GM18868 (cell line): ENCODE measurements at regions not wholly inside any gene's neighbourhood (a gene's known extent, or its start where the extent isn't known, plus 50 kb on each side); places are given as distances from the start of the nearest gene placed in this dataset.

Source experiments
- ATAC-seq: cut with Tn5 transposase; IDR thresholded peaks from one replicate; pipeline ENCODE4 v1.9.1; 2021; ENCODE audit warnings: mild to moderate bottlenecking, moderate library complexity; ENCODE audit not compliant: unreplicated experiment

- no peak for ATAC-seq
These were observed 785.5 kb upstream of the RBFOX1 start for GRCh38 chr16:6547131-6547530.

DNA sequence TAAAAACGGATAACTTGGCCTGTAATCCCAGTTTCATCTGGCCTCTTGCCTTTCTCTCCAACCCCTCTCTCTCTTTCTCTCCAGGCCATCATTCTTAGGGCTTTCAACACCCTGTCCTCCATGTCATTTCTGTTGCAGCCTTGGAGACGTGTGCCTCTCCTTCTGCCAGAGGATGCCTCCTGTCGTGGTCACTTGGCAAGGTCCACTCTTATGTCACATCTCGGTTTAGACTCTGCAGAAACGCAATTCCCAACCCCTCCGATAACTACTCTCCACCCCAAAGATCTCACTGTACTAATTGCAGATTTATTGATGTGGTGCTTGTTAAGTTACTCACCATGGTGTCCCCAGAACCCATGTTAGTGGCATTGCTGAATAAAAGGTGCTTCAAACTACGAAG is 787.3 kb upstream of the RBFOX1 start:
- ATAC-seq = no peak

- ATAC-seq = no peak
These were observed 791.4 kb upstream of the RBFOX1 start for GRCh38 chr16:6541267-6541666.

DNA sequence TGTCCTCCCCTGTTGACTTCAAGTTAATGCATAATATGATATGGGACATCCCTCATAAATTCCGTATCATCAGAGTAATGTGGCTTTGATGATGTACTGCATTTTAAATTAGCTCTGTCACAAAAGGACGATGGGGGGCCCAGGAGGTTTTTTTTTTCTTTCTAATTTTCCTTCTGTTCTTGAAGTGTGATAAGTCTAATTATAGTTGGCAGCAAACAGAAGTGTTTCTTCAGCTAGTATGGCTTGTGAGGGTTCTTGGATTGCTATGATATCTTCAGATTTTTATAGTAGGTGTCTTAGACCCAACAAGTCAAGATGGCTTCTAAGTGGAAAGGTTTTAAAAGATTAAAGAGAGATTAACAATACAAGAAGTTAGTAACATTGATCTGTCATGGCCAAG is 796.2 kb upstream of the RBFOX1 start:
- ATAC-seq = no peak

DNA sequence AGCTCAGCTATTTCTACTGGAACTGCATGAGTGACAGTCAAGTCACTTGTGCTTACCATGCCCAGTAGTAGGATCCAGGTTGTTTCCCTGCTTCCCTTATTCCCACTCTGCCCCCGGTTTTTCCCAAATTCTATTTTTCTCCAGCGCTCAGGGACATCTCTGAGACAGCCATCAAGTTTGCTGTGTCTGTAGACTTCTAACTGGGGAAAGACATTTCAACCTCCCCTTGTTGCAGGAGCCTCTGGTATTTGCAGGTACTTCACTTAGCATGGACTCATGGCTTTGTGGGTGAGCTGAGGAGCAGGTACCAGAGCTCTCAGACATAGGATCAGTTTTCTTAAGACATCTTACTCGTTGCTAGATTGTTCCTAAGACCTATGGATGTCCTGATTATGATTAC is 801.6 kb upstream of the RBFOX1 start:
- ATAC-seq = no peak

DNA sequence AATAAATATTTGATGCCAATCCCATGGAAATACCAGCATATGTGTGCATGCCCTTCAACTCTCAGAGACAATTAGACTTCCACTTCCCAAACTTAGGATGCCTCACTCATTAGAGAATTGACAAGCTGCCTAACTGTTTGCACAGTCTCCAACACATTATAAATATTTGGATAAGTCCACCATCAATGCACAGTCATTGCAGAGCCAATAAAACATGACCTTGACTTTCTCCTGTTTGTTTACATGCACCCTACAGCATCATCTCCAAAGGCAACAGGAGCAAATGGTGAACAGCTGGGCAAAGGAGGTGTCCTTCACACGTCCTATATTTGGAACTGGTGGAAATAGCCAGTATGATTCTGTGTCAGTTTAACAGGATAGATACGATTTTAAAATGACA is 804.4 kb upstream of the RBFOX1 start:
- ATAC-seq = no peak

DNA sequence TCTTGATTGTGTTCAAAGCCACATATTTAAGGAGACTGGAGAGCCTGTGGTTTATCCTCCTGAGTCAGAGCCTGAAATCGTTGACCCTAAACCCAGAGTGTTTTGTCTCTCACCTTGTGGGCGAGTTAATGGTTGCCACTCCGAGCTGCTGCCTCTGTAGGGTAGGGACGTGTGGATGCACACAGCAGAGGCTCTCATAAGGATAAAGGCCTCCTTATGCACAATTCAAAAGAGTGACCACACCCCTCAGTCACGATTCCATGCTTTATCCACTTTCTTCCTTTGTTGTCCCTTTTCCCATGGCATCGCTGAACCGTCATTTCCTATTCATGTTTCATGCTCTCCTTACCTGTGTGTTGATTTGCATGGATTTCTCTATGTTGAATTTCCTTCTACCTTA is 805.0 kb upstream of the RBFOX1 start:
- ATAC-seq = no peak

- no peak for ATAC-seq
These were observed 808.1 kb upstream of the RBFOX1 start for GRCh38 chr16:6524501-6524900.

DNA sequence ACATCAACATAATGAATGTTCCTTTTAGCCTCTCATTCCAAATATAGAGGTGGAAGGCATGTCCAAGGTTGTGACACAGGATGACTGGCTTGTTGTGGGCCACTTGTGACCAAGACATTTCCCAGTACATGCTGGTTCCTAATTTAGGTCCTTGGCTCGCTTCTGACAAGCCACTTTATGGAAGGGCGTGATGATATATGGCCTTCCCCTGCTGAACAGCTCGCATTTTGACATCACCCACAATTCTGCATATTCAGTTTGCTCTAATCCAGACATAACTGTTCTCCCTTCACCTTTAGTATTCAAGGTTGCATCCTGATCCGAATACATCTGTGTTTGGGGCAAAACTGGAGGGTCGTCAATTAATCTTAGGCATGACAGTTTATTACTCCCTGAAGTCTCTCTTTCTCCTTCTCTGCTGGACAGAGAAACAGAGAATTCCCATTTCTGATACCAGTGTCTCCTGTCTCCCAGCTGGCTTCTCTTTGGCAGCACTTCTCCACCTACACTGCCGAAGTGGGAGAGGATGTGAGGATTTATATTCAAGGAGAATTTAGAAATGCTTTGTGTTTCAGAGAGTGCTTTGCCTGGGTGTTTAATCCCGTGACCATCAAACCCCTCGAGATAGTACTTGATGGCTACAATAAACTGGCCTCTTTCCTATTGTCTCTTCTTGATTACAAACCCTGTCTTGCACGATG is 815.5 kb upstream of the RBFOX1 start:
- ATAC-seq = no peak

- ATAC-seq = no peak
These were observed 820.1 kb upstream of the RBFOX1 start for GRCh38 chr16:6512512-6512911.

DNA sequence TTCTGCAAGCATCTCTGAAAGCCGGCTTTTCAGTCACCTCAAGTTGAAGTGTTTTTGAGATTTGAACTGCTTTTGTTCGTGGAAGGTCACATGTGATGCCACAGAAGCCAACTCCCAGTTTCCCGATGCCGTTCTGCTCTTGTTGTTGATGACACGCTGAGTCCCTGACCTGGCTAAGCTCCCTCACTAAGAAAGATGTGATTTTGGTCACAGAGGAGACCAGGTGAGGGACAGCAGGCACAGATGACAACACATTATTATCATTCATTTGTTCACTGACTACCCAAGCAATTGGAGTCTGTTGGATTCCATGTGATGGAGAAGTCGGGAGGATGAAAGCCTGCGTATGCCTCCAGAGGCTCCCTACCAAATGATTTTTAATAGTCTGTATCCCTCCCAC is 822.4 kb upstream of the RBFOX1 start:
- no peak for ATAC-seq

GRCh38 chr16:6499413-6499812 is 833.2 kb upstream of the RBFOX1 start:
- ATAC-seq = no peak

DNA sequence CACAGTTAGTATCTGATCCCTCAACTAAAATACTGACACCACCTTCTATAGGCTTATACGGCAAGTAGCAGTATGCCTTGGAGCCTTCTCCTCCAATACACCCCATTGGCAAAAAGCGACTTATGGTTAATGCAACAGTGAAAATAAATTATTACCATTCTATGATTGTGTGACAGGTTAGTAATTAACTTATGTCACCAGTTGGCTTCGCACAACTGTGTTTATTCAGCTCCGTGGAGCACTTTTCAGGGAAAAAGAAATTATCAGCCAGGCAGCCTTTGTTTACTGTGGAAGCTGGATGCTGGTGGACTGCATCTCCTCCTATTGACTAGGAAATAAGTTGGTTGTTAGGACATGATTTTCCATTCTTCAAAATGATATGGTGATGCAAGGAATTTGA is 833.8 kb upstream of the RBFOX1 start:
- ATAC-seq = no peak

DNA sequence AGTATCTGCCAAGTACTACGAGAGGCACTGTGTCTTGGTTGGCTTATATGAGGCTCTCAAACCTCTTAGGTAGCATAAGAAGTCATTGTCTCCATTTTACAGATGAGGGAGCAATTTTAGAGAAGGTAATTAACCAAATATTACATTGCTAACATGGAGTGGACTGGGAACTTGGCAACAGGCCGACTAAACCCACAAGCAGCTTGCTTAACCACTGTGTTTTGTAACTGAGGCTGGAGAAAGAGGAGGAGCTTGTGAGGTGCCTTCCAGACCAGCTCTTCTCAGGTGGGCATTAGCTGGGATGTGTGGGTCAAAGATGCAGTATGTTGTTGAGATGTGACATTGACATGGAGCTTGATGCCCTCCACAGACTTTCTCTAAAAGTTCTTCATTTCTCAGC is 835.6 kb upstream of the RBFOX1 start:
- ATAC-seq = no peak

DNA sequence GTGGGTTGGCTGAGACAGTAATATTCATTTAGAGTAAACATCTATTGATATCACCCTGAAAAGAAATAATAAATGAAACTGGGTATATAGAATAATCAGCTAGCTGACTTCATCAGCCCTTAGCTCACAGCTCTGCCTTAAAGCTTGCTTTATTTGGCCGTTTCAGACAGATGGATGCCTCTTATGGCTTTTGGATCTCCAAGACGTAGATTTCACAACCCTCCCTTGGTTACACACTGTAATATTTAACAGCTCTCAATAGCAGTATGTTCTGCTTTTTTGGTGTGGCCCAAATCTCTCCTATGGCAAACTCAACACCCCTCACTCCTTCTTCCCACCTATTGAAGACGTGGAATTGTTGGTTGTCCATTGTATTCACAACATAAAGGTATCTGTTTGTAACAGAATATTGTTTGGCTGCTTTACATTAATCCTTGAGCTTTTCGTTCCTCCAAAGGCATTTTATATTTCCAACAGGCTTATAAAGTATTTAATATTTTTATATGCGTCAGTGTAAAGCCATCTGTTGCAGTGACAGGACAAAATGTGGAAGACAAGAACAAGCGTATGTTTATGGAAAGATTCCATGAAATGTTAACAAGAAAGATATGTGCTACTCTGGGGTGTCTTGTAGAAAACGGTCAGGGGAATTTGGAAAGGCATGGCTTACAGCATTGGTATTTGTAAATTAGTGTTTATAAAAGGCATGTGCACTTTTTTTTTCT is 837.0 kb upstream of the RBFOX1 start:
- no peak for ATAC-seq

- no peak for ATAC-seq
These were observed 837.9 kb upstream of the RBFOX1 start for GRCh38 chr16:6494716-6495115.

- ATAC-seq = no peak
These were observed 839.1 kb upstream of the RBFOX1 start for GRCh38 chr16:6493555-6493954.

GRCh38 chr16:6492742-6493141 is 839.9 kb upstream of the RBFOX1 start:
- no peak for ATAC-seq

GRCh38 chr16:6484935-6485334 is 847.7 kb upstream of the RBFOX1 start:
- ATAC-seq = no peak

GRCh38 chr16:6484081-6484480 is 848.6 kb upstream of the RBFOX1 start:
- no peak for ATAC-seq

DNA sequence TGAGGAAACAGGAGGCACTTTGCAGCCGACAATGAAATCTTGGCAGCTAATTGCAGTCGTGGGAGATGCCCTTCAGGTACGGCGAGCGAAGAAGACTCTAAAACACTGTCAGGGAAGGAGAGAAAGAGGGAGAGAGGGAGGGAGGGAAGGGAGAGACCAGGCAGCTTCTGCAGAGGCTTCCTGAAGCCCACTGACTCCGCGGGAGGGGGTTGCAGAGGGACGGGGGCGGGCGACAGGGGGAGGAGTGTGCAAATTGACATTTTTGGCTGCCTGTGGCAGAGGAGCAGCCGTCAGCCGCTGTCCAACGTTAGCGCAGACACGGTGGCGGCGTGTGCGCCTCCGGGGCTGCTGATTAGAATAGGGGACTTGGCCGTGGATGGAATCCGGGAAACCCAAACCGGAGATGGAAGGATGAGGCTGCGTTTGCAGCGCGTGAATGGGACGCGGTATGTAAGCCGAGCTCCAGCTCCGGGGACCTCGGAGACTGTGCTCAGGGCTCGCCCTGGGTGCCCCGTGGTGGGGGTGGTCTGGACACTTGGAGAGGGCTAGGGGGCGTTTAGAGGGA is 849.1 kb upstream of the RBFOX1 start:
- no peak for ATAC-seq

DNA sequence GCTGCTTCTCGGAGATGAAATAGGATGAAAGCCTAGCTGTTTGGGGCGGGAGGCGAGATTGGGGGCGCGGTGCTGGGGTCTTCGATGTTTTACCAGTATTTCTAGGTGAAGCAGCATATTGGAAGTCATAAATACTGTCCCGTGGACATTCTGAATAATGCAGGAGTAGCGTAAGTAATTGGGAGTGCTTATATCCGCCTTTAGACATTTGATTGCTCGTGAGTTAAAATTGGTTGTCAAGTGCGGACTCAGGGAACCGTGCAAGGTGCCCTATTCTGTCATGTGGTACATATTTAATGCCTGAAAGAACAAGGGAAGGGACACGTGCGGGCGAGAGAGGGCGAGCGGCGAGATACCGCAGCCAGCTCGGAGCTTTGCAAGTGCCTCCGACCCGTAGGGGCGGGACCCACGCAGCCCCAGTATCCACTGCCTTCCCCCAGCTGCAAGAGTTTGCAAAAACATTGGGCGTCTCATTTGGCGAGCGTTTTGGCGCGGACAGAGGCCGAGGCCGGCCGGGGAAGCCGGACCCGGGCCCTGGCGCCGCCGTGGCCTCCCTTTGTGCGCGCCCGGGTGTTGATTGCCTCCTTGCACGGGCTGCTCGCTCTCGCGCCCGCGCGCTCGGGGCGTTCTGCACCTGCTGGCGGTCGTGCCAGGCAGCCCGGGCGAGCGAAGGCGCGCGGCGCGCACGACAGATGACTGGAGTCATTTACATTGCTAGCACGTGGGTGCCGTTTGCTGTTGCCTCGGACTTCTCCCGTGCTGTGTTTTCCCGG is 849.8 kb upstream of the RBFOX1 start:
- no peak for ATAC-seq
